Right lobe of liver (tissue), 6 donors: ENCODE measurements at regions not wholly inside any gene's neighbourhood (a gene's known extent, or its start where the extent isn't known, plus 50 kb on each side); places are given as distances from the start of the nearest gene placed in this dataset.

Experiments used
- ATAC-seq, 4 donors: fragments of 200-7000 bp; cut with Tn5 transposase; one replicate each; pipeline ENCODE4 v1.9.1; 2020; ENCODE audit warnings: mild to moderate bottlenecking in 4 of 4, moderate library complexity in 4 of 4
- DNase-seq, 3 donors: peaks; one replicate each; pipeline ENCODE4 v3.0.0-alpha.2; 2020
- H3K27ac ChIP-seq, 3 donors: fragments of 200-600 bp; one replicate each; pipeline ENCODE4 v1.8.0; 2022
- H3K27me3 ChIP-seq, 2 donors: fragments of 200-600 bp; one replicate each; pipeline ENCODE4 v1.8.0; 2022
- H3K36me3 ChIP-seq, 4 donors: fragments of 200-600 bp; sonication (generic) in 1 of 4; one replicate each; pipeline versions ENCODE4 v1.5.1 to v1.8.0; 2017 to 2022; ENCODE audit warnings: control low read depth in 1 of 4
- H3K4me1 ChIP-seq, 4 donors: fragments of 200-600 bp; sonication (generic) in 1 of 4; one replicate each; pipeline versions ENCODE4 v1.5.1 to v1.8.0; 2017 to 2022; ENCODE audit warnings: control low read depth in 1 of 4
- H3K4me3 ChIP-seq, 3 donors: fragments of 200-600 bp; one replicate each; pipeline ENCODE4 v1.8.0; 2022
- H3K9me3 ChIP-seq, 4 donors: fragments of 200-600 bp; sonication (generic) in 1 of 4; one replicate each; pipeline versions ENCODE4 v1.5.1 to v1.8.0; 2017 to 2022; ENCODE audit warnings: control low read depth in 1 of 4
- CTCF ChIP-seq, 4 donors: fragments of 200-600 bp in 3 of 4; fragments of 450-650 bp in 1 of 4; IDR thresholded peaks; one replicate each; pipeline versions ENCODE4 v1.5.1 to v1.8.0; 2016 to 2022; ENCODE audit warnings: antibody characterized with exemption in 4 of 4, mild to moderate bottlenecking in 2 of 4
- POLR2A ChIP-seq: fragments of 450-650 bp; IDR thresholded peaks from one replicate; pipeline ENCODE4 v1.6.1; 2017; ENCODE audit warnings: antibody characterized with exemption, mild to moderate bottlenecking
- WGBS: methylation state at CpG from one replicate; pipeline ENCODE4 v1.1.6; 2018; ENCODE audit warnings: low coverage, low lambda C conversion rate; ENCODE audit not compliant: insufficient coverage; ENCODE audit errors: missing lambda C conversion rate; 5-methylcytosine and 5-hydroxymethylcytosine counted together
- intact Hi-C, 2 donors: fragments of 100-400 bp; cut with DNase I; formaldehyde crosslinking; loops; one replicate each; pipeline versions ENCODE4 v1.11.2 to v1.14.1; 2022
- donor health status: DM: no; HTN: yes; CAD: no.
- donor health status: DM: no; HTN: no; CAD: no.
- donor health status: DM: no; HTN: no; CAD: no.
- donor health status: DM: no; HTN: yes; CAD: no.
- donor health status: DM: no; HTN: yes; CAD: no.

- Histone ChIP-seq H3K36me3 (no peaks in the 10 kb centered on the region), H3K9me3 (no peaks in the 10 kb centered on the region), H3K4me3 (no peak overlapping the region), H3K27me3 (no peaks in the 10 kb centered on the region), H3K27ac (no peak overlapping the region), H3K4me1 (no peaks in the 10 kb centered on the region)
- TF ChIP-seq CTCF (IDR thresholded peaks at IDR 0.05) (no peak), POLR2A (no peak)
- DNase-seq (no peak), ATAC-seq (no peak)
- intact Hi-C loops, result no loop called here
- WGBS, result 75% methylated on average over 1 of the region's 1 CpG
Measured at GRCh38 chr1:69414574-69414973, 153.1 kb upstream of the LRRC7 start.

GRCh38 chr1:69421286-69421685, 146.4 kb upstream of the LRRC7 start:
- no peak for DNase-seq
- Histone ChIP-seq H3K36me3 (no peaks in the 10 kb centered on the region), H3K9me3 (no peaks in the 10 kb centered on the region), H3K27me3 (no peaks in the 10 kb centered on the region), H3K4me3 (no peak overlapping the region), H3K27ac (no peak overlapping the region), H3K4me1 (no peaks in the 10 kb centered on the region)
- TF ChIP-seq POLR2A, result no peak
- TF ChIP-seq CTCF (IDR thresholded peaks at IDR 0.05), result no peak
- no peak for ATAC-seq
- WGBS, result 71% methylated on average over 2 of the region's 2 CpGs
- intact Hi-C loops, result no loop called here

- Histone ChIP-seq H3K4me3 (no peak overlapping the region), H3K27ac (no peak overlapping the region), H3K27me3 (no peaks in the 10 kb centered on the region), H3K36me3 (no peaks in the 10 kb centered on the region), H3K4me1 (no peaks in the 10 kb centered on the region), H3K9me3 (no peaks in the 10 kb centered on the region)
- DNase-seq (no peak), ATAC-seq (no peak)
- intact Hi-C loops, result no loop called here
- TF ChIP-seq CTCF (IDR thresholded peaks at IDR 0.05) (no peak), POLR2A (no peak)
Measured at GRCh38 chr1:69425871-69426270, 141.9 kb upstream of the LRRC7 start.

- no peaks in the 10 kb centered on the region for H3K27me3 ChIP-seq
- DNase-seq (no peak), ATAC-seq (no peak)
- H3K4me3 ChIP-seq, result no peak overlapping the region
- no peaks in the 10 kb centered on the region for H3K36me3 ChIP-seq
- H3K4me1 ChIP-seq, result no peaks in the 10 kb centered on the region
- H3K27ac ChIP-seq, result no peak overlapping the region
- intact Hi-C loops, result no loop called here
- WGBS, result 57% methylated on average over 2 of the region's 2 CpGs
- no peaks in the 10 kb centered on the region for H3K9me3 ChIP-seq
- TF ChIP-seq POLR2A (no peak), CTCF (IDR thresholded peaks at IDR 0.05) (no peak)
Measured at GRCh38 chr1:69426401-69426800, 141.3 kb upstream of the LRRC7 start.

GRCh38 chr1:69433073-69433472, 134.6 kb upstream of the LRRC7 start:
- H3K9me3 ChIP-seq, result no peaks in the 10 kb centered on the region
- H3K4me1 ChIP-seq, result no peaks in the 10 kb centered on the region
- intact Hi-C loops, result no loop called here
- DNase-seq (no peak), ATAC-seq (no peak)
- H3K27ac ChIP-seq, result no peak overlapping the region
- no peak overlapping the region for H3K4me3 ChIP-seq
- TF ChIP-seq POLR2A (no peak), CTCF (IDR thresholded peaks at IDR 0.05) (no peak)
- no peaks in the 10 kb centered on the region for H3K27me3 ChIP-seq
- H3K36me3 ChIP-seq, result no peaks in the 10 kb centered on the region
